GM19328 (cell line): ENCODE measurements at regions not wholly inside any gene's neighbourhood (a gene's known extent, or its start where the extent isn't known, plus 50 kb on each side); places are given as distances from the start of the nearest gene placed in this dataset.
"Not testable (repeated sequence)": the region's sequence is repeated elsewhere in the genome, so short reads cannot be mapped to it uniquely, and the experiment has no call there.

Source experiments
- ATAC-seq: cut with Tn5 transposase; IDR thresholded peaks from one replicate; pipeline ENCODE4 v1.9.1; 2021; ENCODE audit warnings: mild to moderate bottlenecking, moderate library complexity; ENCODE audit not compliant: unreplicated experiment

- ATAC-seq, result no peak
Measured at GRCh38 chr1:99441299-99442095, 177.2 kb downstream of the PLPPR4 start.

DNA sequence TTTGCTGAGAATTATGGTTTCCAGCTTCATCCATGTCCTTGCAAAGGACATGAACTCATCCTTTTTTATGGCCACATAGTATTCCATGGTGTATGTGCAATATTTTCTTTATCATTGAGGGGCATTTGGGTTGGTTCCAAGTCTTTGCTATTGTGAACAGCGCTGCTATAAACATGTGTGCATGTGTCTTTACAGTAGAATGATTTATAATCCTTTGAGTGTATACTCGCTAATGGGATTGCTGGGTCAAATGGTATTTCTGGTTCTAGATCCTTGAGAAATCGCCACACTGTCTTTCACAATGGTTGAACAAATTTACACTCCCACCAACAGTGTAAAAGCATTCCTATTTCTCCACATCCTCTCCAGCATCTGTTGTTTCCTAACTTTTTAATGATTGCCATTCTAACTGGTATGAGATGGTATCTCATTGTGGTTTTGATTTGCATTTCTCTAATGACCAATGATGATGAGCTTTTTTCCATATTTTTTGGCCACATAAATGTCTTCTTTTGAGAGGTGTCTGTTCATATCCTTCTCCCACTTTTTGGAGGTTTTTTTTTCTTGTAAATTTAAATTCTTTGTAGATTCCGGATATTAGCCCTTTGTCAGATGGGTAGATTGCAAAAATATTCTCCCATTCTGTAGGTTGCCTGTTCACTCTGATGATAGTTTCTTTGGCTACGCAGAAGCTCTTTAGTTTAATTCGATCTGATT is 180.1 kb downstream of the PLPPR4 start:
- not testable (repeated sequence) for ATAC-seq

- ATAC-seq, result no peak
Measured at GRCh38 chr1:99445071-99445470, 180.8 kb downstream of the PLPPR4 start.

GRCh38 chr1:99445486-99445885 is 181.2 kb downstream of the PLPPR4 start:
- ATAC-seq, result no peak

- no peak for ATAC-seq
Measured at GRCh38 chr1:99447721-99448120, 183.4 kb downstream of the PLPPR4 start.

- no peak for ATAC-seq
Measured at GRCh38 chr1:99455760-99456159, 190.2 kb upstream of the PALMD start.

- no peak for ATAC-seq
Measured at GRCh38 chr1:99456536-99456935, 189.4 kb upstream of the PALMD start.

DNA sequence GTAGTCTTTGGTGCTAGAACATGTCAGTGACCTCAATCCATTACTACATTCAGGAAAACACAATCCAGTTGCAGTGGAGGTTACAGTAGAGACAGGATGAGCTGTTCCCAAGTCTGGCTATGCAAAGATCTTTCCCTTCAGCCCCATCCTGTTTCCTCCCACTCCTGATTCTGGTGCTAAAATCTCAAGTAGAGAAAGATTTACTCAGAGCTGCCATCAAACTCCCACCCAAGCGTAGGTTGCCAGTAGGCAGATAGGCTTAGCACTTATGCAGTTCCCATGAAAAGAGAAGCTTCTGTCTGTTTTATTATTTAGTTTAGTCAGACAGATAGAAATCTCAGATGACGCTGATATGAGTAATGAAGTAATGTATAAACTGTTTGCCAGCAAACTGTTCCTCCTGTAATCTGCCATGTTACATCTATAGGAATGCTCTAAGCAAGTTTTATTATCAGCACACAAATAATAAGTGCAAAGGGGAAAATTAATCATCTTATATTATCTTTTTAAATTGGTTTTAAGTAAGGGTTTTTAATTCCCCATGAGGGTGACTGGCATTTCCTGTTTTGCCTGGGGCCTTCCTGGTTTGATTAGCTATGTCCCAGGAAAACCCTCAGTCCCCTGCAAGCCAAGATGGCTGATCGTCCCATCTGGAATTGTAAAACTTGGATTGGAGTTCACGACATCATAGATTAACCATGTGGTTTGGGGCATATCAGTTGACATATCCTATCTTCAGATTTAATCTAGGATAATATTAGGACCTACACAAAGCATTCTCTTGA is 188.3 kb upstream of the PALMD start:
- ATAC-seq, result no peak

DNA sequence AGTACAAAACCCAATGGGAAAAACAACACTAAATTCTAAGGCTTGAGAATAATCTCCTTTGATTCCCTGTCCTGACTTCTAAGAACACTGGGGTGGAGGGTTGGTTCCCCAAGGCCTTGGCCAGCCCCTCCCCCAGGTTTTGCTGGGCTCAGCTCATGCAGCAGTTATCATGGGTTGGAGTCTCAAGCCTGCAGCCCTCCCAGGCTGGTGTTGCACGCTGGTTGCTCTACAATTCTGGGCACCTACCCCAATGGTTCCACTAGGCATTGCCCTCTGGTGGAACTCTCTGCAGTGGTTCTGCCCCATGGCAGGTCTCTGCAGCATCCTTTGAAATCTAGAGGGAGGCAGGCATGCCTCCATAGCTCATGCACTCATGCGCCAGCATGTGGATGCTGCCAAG is 184.4 kb upstream of the PALMD start:
- ATAC-seq, result no peak

- ATAC-seq, result no peak
Measured at GRCh38 chr1:99464738-99465137, 181.2 kb upstream of the PALMD start.

DNA sequence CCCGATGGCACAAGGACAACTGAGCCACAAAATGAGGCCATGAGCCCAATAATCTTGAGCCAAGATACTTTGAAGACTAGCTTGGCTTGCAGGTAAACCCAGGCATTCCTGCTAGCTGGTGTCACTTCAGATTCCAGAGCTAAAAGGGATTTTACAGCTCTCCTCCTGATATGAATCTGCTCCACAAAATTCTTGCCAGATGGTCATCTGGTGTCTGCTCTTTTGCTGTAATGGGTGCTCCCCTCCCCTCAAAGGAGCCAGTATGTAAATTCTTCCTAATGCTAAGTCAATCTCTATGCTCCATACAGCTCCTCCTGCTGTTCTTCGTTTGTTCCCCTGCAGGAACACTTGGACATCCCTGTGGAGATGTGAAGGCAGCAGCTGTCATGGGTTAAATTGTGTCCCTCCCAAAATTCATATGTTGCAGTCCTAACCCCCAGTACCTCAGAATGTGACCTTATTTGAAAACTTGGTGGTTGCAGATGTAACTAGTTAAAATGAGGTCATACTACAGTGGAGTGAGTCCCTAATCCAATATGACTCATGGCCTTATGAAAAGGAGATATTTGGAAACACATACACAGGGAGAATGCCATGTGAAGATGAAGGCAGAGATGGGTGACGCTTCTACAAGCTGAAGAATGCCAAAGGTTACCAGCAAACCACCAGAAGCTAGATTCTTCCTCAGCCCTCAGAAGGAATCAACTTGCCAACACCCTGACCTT is 180.6 kb upstream of the PALMD start:
- no peak for ATAC-seq

DNA sequence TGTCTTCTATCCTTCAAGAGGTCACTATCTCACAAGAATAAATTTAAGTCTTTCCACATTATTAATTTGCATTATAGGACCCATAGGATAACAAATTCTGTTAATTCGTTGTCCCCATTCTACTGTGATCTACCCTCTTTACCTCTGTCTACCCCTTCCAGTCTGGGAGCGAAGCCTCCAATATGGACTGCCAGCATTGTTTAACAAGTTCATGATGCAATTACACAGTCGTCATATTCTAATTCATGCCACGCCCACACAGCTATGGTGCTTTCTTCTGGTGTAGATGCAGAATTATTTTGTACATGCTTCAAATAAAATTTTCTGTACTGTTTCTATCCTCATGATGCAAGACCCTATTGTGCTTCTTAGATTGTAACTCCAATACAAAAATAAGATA is 178.3 kb upstream of the PALMD start:
- ATAC-seq, result no peak

DNA sequence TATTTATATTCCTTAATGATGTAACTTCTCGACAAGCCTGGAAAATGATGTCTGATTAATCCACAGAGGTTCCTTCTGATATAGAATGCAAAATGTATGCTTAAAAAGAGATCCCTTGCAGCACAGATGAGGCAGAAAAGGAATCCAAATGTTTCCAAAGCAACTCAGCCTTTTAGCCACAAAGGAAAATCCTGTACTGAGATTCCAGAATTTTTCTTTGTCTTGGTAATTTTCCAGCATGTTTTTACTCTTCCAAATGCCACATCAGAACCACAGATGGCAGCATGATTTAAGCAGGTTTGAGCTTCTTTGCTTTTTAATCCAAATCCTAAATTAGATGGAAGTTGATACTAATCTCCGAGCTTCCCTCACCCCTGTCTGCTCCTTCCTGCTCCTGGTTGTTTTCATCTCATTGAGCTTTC is 176.4 kb upstream of the PALMD start:
- ATAC-seq, result no peak

GRCh38 chr1:99472893-99473292 is 173.0 kb upstream of the PALMD start:
- ATAC-seq, result no peak

DNA sequence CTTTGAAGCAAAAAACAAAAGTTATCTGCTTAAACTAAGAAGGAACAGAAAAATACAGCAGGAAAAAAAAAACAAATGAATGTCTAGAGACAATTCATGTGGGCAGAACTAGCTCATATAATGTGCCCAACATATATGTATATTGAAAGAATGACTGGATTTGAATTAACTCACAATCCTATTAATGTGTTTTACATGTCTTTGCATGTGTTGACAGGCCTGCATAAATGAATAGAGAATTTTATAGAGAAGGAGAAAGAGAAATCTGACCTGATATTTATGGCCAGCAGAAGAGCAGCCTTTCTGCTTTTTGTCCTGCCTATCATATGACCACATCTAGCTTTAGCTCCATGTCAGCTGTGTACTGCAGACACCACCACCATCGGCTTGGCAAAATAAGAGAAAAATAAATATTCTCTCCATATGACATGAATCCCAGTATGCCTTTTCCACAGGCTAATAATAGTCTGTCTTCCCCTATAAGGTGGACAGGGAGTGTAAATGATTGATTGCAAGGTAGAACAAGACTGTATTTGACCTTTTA is 171.5 kb upstream of the PALMD start:
- ATAC-seq, result no peak

DNA sequence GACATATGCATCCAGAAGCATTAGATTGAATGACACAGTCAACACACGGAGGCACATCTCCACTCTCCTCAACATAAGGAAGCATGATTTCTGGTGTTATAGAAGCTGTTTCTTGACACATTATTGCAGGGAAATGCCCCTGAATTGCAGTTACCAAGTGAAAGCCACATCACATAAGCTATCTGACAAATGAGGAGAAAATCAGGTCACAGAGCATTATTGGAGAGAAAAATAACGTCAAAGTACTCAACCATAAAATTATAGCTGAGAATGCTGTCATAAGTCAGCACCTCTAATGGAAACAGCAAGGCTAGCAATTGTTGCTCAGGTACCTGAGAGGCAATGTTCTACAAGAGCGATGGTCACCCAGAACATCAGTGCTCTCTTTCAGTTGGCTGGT is 169.9 kb upstream of the PALMD start:
- ATAC-seq, result no peak

DNA sequence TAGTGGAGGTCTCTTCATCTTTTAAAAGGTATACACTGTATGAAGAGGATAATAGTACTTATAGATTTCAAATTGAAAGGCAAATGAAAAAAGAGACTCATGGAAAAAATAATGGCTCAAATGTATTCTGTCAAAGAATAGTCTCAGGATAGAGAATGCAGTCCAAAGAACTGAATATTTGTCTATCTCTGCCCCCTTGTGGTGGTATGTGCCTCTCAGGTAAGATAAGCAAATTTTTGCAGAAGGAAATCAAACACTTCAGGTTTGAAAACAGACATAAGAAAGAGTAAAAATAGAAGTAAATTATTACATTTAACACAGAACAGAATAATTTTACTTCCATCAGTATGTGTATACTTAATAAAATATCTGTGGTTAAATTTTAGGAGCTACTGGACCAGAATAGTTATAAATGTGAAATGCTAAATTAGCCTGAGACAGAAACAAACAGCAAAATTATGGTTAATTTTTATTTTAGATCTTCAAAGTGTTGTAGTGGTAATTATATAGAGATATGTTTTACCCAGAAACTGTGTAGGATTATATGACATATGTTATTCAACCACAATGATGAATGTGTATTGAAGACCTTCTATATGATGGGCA is 164.4 kb upstream of the PALMD start:
- ATAC-seq, result peak; percentile 71

GRCh38 chr1:99482286-99482685 is 163.6 kb upstream of the PALMD start:
- no peak for ATAC-seq

GRCh38 chr1:99482750-99483149 is 163.2 kb upstream of the PALMD start:
- ATAC-seq, result no peak

DNA sequence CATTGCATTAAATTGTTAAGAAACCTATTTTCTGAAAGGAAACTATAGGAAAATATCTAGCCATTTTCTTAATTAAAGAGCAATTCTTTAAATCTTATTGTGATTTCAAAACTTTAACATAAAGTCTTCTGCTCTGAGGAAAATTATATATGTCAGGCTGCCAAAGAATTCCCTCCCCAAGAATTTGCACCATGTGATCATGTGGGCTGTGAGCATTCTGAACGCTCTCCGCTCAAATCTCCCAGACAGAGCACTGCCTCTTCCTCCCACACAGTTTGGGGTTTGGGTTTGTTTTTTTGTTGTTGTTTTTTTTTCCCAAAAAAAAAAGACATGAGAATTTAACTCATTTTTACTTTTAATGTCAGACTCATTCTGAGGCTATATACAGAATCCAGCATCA is 155.9 kb upstream of the PALMD start:
- no peak for ATAC-seq
